ENCODE measurements at regions not wholly inside any gene's neighbourhood (a gene's known extent, or its start where the extent isn't known, plus 50 kb on each side); places are given as distances from the start of the nearest gene placed in this dataset.
"Not testable (repeated sequence)": the region's sequence is repeated elsewhere in the genome, so short reads cannot be mapped to it uniquely, and the experiment has no call there.

DNA sequence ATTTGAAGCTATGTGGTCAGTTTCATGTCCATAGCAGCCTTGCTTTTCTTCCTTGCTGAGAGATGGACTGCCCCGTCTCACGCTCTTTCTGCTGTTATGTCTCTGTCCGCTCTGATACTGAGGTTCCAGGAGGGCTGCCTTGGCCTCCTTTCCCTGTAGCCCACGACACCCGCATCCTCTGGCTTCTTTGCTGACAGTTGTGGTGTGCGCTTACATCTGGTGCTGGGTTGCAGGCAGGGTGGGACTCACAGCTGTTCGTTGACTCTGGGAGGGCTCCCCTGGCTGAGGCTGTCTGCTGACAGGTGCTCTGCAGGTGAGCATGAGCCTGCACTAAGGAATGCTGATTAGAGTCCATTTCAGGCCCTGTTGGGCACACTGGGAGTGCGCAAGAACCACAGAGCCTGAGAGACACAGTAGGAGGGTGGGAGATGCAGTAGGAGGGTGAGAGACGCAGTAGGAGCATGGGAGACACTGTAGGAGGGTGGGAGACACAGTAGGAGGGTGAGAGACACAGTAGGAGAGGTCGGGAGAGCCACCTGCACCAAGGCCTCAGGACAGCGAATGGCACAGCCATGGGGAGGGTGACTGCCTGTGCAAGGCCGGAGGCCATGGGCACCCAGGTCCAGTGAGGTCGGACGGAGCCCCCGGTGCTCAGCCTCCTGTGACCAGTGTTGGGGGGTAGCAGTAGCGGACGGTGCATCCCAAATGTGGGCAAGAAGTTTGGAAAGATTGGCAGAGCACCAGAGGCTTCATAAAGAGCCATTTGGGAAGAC, 71.5 kb downstream of the NPIPB11 start:
- not testable (repeated sequence) for DNase-seq (ENCODE audit: low read depth in 2 of 2); H3K4me3 ChIP-seq (replicated peaks in 1 of 2; ENCODE audit: low read depth in 2 of 2, low read length in 2 of 2)

GRCh38 chr16:29333492-29334097, 72.9 kb downstream of the NPIPB11 start:
- not testable (repeated sequence) for H3K4me3 ChIP-seq (replicated peaks in 1 of 2; ENCODE audit: low read depth in 2 of 2, low read length in 2 of 2); DNase-seq (ENCODE audit: low read depth in 2 of 2)

GRCh38 chr16:29330623-29331022, 75.9 kb downstream of the NPIPB11 start:
- DNase-seq (ENCODE audit: low read depth in 2 of 2); H3K4me3 ChIP-seq (replicated peaks in 1 of 2; ENCODE audit: low read depth in 2 of 2, low read length in 2 of 2): not testable (repeated sequence)

DNA sequence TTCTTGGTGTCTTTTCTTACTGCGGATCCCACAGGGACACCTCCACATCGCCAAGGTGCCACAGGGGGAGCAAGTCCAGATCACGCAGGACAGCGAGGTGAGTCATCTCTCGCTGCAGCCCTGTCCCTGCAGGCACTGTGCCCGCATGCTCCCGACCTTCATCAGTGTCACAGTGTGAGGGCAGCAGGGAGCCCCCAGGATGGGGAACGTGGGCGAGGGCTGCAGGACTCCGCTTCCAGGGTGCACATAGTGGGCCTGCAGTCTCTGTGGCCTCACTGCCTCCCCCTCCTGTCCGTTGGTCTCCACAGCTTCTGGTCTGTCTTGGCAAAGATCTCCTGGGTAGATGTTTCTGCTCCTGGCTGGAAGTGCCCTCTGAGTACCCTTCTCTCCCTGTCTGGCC, 78.0 kb downstream of the NPIPB11 start:
- not testable (repeated sequence) for DNase-seq (ENCODE audit: low read depth in 2 of 2); H3K4me3 ChIP-seq (replicated peaks in 1 of 2; ENCODE audit: low read depth in 2 of 2, low read length in 2 of 2)

DNA sequence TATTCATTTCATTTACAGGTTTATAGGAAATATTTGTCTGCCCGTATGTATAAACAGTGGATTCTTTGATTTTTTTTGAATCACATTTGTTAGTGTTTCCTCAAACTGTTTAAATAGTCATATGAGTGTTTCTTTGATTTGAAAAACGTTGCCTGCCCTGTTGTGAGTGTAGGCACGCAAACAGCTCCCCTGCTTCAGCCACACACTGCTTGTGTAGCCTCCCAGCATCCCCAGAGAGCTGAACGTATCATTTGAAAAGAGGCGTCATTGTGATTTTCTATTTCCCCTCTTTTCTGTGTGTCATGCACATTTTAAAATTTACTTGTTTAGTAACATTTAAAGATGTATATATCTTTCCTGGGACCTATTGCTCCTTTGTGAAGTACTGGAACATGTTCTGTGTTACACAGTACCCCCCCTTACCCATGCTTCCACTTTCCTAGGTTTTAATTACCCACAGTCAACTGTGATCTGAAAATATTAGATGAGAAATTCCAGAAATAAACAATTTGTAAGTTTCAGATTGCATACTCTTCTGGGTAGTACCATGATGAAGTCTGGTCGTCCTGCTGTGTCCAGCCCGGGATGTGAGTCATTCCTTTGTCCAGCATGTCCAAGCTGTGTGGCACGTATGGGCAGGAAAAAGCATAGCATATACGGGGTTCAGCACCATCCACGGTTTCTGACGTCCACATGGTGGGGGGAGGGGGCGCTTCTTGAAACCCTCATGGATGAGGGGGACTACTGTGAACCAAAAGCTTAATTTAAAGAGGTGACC, 78.7 kb downstream of the NPIPB11 start:
- not testable (repeated sequence) for H3K4me3 ChIP-seq (replicated peaks in 1 of 2; ENCODE audit: low read depth in 2 of 2, low read length in 2 of 2)
- DNase-seq (ENCODE audit: low read depth in 2 of 2), result peak; percentile 48 to 67

GRCh38 chr16:29326164-29327125, 80.1 kb downstream of the NPIPB11 start:
- DNase-seq (ENCODE audit: low read depth in 2 of 2); H3K4me3 ChIP-seq (replicated peaks in 1 of 2; ENCODE audit: low read depth in 2 of 2, low read length in 2 of 2): not testable (repeated sequence)

DNA sequence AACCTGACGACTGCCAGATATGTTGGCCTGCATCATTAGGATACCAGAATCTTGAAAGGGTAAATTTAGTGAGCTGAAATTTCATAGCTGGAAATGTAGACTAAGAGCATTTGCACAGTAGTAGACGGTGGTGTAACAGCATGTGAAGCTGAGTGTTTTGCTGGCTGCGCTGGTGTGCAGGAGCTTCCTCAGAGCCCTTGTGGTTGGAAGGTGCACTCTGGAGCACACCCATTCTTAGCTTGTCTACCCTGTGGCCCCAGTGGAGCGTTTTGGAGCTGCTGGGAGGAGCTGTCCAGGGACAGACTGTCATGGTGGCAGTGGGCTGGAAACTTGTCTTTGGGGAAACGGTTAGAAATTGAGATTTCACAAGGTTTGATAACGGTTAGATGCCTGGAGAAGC, 82.8 kb downstream of the NPIPB11 start:
- not testable (repeated sequence) for H3K4me3 ChIP-seq (replicated peaks in 1 of 2; ENCODE audit: low read depth in 2 of 2, low read length in 2 of 2); DNase-seq (ENCODE audit: low read depth in 2 of 2)

GRCh38 chr16:29321585-29321984, 84.9 kb downstream of the NPIPB11 start:
- TF ChIP-seq, protein P1, sequence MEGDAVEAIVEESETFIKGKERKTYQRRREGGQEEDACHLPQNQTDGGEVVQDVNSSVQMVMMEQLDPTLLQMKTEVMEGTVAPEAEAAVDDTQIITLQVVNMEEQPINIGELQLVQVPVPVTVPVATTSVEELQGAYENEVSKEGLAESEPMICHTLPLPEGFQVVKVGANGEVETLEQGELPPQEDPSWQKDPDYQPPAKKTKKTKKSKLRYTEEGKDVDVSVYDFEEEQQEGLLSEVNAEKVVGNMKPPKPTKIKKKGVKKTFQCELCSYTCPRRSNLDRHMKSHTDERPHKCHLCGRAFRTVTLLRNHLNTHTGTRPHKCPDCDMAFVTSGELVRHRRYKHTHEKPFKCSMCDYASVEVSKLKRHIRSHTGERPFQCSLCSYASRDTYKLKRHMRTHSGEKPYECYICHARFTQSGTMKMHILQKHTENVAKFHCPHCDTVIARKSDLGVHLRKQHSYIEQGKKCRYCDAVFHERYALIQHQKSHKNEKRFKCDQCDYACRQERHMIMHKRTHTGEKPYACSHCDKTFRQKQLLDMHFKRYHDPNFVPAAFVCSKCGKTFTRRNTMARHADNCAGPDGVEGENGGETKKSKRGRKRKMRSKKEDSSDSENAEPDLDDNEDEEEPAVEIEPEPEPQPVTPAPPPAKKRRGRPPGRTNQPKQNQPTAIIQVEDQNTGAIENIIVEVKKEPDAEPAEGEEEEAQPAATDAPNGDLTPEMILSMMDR (IDR thresholded peaks at IDR 0.05; ENCODE audit: low read depth, low read length), result no peak
- DNase-seq (ENCODE audit: low read depth in 2 of 2), result no peak
- no peak overlapping the region for H3K4me3 ChIP-seq (replicated peaks in 1 of 2; ENCODE audit: low read depth in 2 of 2, low read length in 2 of 2)

- DNase-seq (ENCODE audit: low read depth in 2 of 2), result no peak
- TF ChIP-seq, protein P1 (IDR thresholded peaks at IDR 0.05; ENCODE audit: low read depth, low read length), result no peak
- no peak overlapping the region for H3K4me3 ChIP-seq (replicated peaks in 1 of 2; ENCODE audit: low read depth in 2 of 2, low read length in 2 of 2)
Measured at GRCh38 chr16:29321000-29321393, 85.5 kb downstream of the NPIPB11 start.
